SK-N-SH treated with all-trans-retinoic acid at 6 μM for 48 hours (cell line): ENCODE measurements at regions not wholly inside any gene's neighbourhood (a gene's known extent, or its start where the extent isn't known, plus 50 kb on each side); places are given as distances from the start of the nearest gene placed in this dataset.

ENCODE experiments used
- ATAC-seq: fragments of 200-7000 bp; cut with Tn5 transposase; 3 replicates; pipeline ENCODE4 v1.9.1; 2020; ENCODE audit warnings: mild to moderate bottlenecking, moderate library complexity
- ARNTL ChIP-seq: fragments of 450-650 bp; formaldehyde crosslinking; IDR thresholded peaks from 2 replicates; pipeline ENCODE4 v1.5.0; 2020; ENCODE audit warnings: low read depth, mild to moderate bottlenecking, moderate library complexity, borderline replicate concordance
- BACH2 ChIP-seq: fragments of 250-450 bp; sonication (Bioruptor Pico); IDR thresholded peaks from 2 replicates; pipeline ENCODE4 v1.9.0; 2021; ENCODE audit warnings: mild to moderate bottlenecking, borderline replicate concordance
- CSRNP3 ChIP-seq: fragments of 250-450 bp; sonication (Bioruptor Pico); IDR thresholded peaks from 2 replicates; pipeline ENCODE4 v1.5.1; 2021; ENCODE audit warnings: mild to moderate bottlenecking, moderate library complexity
- ESRRG ChIP-seq: fragments of 250-450 bp; sonication (Bioruptor Pico); IDR thresholded peaks from 2 replicates; pipeline ENCODE4 v1.6.1; 2021; ENCODE audit warnings: mild to moderate bottlenecking
- GLIS3 ChIP-seq: fragments of 250-450 bp; sonication (Bioruptor Pico); IDR thresholded peaks from 2 replicates; pipeline ENCODE4 v1.5.0; 2020; ENCODE audit warnings: mild to moderate bottlenecking, moderate library complexity
- ISL1 ChIP-seq: fragments of 250-450 bp; sonication (Bioruptor Pico); IDR thresholded peaks from 2 replicates; pipeline ENCODE4 v2.1.2; 2022; ENCODE audit warnings: mild to moderate bottlenecking, moderate library complexity
- OSR1 ChIP-seq: fragments of 250-450 bp; sonication (Bioruptor Pico); IDR thresholded peaks from 2 replicates; pipeline ENCODE4 v1.8.0; 2022; ENCODE audit warnings: moderate library complexity, mild to moderate bottlenecking, inconsistent platforms
- PATZ1 ChIP-seq: fragments of 250-450 bp; sonication (Bioruptor Pico); IDR thresholded peaks from 2 replicates; pipeline ENCODE4 v1.8.0; 2020; ENCODE audit warnings: mild to moderate bottlenecking, moderate library complexity, borderline replicate concordance
- POU6F1 ChIP-seq: fragments of 250-450 bp; sonication (Bioruptor Pico); IDR thresholded peaks from 2 replicates; pipeline ENCODE4 v1.8.0; 2021; ENCODE audit warnings: low read depth, mild to moderate bottlenecking, moderate library complexity, borderline replicate concordance
- PPARA ChIP-seq: fragments of 250-450 bp; sonication (Bioruptor Pico); IDR thresholded peaks from 2 replicates; pipeline ENCODE4 v1.5.0; 2020; ENCODE audit warnings: mild to moderate bottlenecking, borderline replicate concordance
- RARB ChIP-seq: fragments of 250-450 bp; sonication (Bioruptor Pico); IDR thresholded peaks from 2 replicates; pipeline ENCODE4 v1.8.0; 2021; ENCODE audit warnings: mild to moderate bottlenecking, moderate library complexity
- SNAI2 ChIP-seq: fragments of 250-450 bp; sonication (Bioruptor Pico); IDR thresholded peaks from 2 replicates; pipeline ENCODE4 v1.5.0; 2020; ENCODE audit warnings: mild to moderate bottlenecking, moderate library complexity
- TCF4 ChIP-seq: fragments of 250-450 bp; sonication (Bioruptor Pico); IDR thresholded peaks from 2 replicates; pipeline ENCODE4 v1.8.0; 2021; ENCODE audit warnings: mild to moderate bottlenecking, moderate library complexity, borderline replicate concordance
- TOX ChIP-seq: fragments of 250-450 bp; sonication (Bioruptor Pico); IDR thresholded peaks from 2 replicates; pipeline ENCODE4 v1.8.0; 2021; ENCODE audit warnings: mild to moderate bottlenecking, moderate library complexity, borderline replicate concordance
- ZC3H10 ChIP-seq: fragments of 250-450 bp; sonication (Bioruptor Pico); IDR thresholded peaks from 2 replicates; pipeline ENCODE4 v1.5.1; 2021; ENCODE audit warnings: mild to moderate bottlenecking, moderate library complexity
- ZFP3 ChIP-seq: fragments of 250-450 bp; sonication (Bioruptor Pico); IDR thresholded peaks from 2 replicates; pipeline ENCODE4 v1.5.0; 2020; ENCODE audit warnings: mild to moderate bottlenecking, moderate library complexity
- ZFP30 ChIP-seq: fragments of 450-650 bp; formaldehyde crosslinking; IDR thresholded peaks from 2 replicates; pipeline ENCODE4 v1.5.0; 2022; ENCODE audit warnings: mild to moderate bottlenecking, moderate library complexity
- ZNF565 ChIP-seq: fragments of 450-650 bp; formaldehyde crosslinking; conservative IDR thresholded peaks from 2 replicates; pipeline ENCODE4 v1.5.0; 2020; ENCODE audit warnings: low read depth, mild to moderate bottlenecking, moderate library complexity
- ZNF70 ChIP-seq: fragments of 450-650 bp; formaldehyde crosslinking; IDR thresholded peaks from 2 replicates; pipeline ENCODE4 v1.5.0; 2020; ENCODE audit warnings: mild to moderate bottlenecking, moderate library complexity

- no peak for TF ChIP-seq PATZ1 (CRISPR knock-in tag)
- no peak for TF ChIP-seq ZC3H10 (CRISPR knock-in tag)
- no peak for TF ChIP-seq GLIS3 (CRISPR knock-in tag)
- TF ChIP-seq SNAI2 (CRISPR knock-in tag) = no peak
- no peak for TF ChIP-seq ZFP3 (CRISPR knock-in tag)
- TF ChIP-seq ZNF70 (CRISPR knock-in tag) = no peak
- TF ChIP-seq ZFP30 (CRISPR knock-in tag) = no peak
- TF ChIP-seq ISL1 (CRISPR knock-in tag) = no peak
- no peak for TF ChIP-seq ESRRG (CRISPR knock-in tag)
- TF ChIP-seq RARB (CRISPR knock-in tag) = no peak
- no peak for ATAC-seq
Observed at GRCh38 chr13:24066405-24067295, 93.9 kb upstream of the SPATA13 start.

- TF ChIP-seq ISL1 (CRISPR knock-in tag) (0 out of 2 replicates have a peak, but pooled peaks have one; percentile 17), ZFP30 (CRISPR knock-in tag) (no peak)
- peak; percentile 73 for ATAC-seq
Observed at GRCh38 chr13:24068472-24068871, 92.0 kb upstream of the SPATA13 start.

GRCh38 chr13:24071016-24071415 is 89.5 kb upstream of the SPATA13 start:
- TF ChIP-seq TOX (CRISPR knock-in tag) (no peak), PATZ1 (CRISPR knock-in tag) (no peak), ZC3H10 (CRISPR knock-in tag) (no peak), ZNF565 (CRISPR knock-in tag) (no peak)
- ATAC-seq = no peak

- peak; percentile 55; the same call in 2 of the 3 replicates for ATAC-seq
Observed at GRCh38 chr13:24071423-24072075, 89.0 kb upstream of the SPATA13 start.

GRCh38 chr13:24073657-24074056 is 86.9 kb upstream of the SPATA13 start:
- no peak for ATAC-seq
- TF ChIP-seq CSRNP3 (no peak), PPARA (CRISPR knock-in tag) (no peak), GLIS3 (CRISPR knock-in tag) (no peak), ESRRG (CRISPR knock-in tag) (no peak), POU6F1 (no peak), TCF4 (no peak), BACH2 (CRISPR knock-in tag) (no peak), SNAI2 (CRISPR knock-in tag) (no peak), OSR1 (CRISPR knock-in tag) (no peak), ARNTL (CRISPR knock-in tag) (no peak)

More at GRCh38 chr13:24071423-24072075, 89.0 kb upstream of the SPATA13 start:
- TF ChIP-seq ISL1 (CRISPR knock-in tag) = no peak
